MM.1S (cell line): ENCODE measurements at regions not wholly inside any gene's neighbourhood (a gene's known extent, or its start where the extent isn't known, plus 50 kb on each side); places are given as distances from the start of the nearest gene placed in this dataset.
A peak's percentile ranks its signal among the peaks of the same experiment; 100 is the strongest.

Experiments used
- DNase-seq: peaks from one replicate; pipeline ENCODE4 v3.0.0-alpha.2; 2015
- H2AFZ ChIP-seq: fragments of 300-600 bp; sonication (generic); 2 replicates; pipeline ENCODE4 v1.6.0; 2016; ENCODE audit warnings: antibody characterized with exemption, low read length
- H3F3A ChIP-seq: fragments of 300-600 bp; sonication (generic); 2 replicates; pipeline ENCODE4 v1.6.1; 2016; ENCODE audit warnings: mild to moderate bottlenecking, antibody characterized with exemption, low read length, moderate library complexity, mixed read lengths; ENCODE audit not compliant: insufficient read depth
- H3K27ac ChIP-seq: fragments of 300-600 bp; sonication (generic); 2 replicates; pipeline ENCODE4 v1.5.1; 2016; ENCODE audit warnings: mild to moderate bottlenecking, low read length
- H3K27me3 ChIP-seq: fragments of 300-600 bp; sonication (generic); replicated peaks from 2 replicates; pipeline ENCODE4 v1.6.0; 2016; ENCODE audit warnings: low read length; ENCODE audit not compliant: insufficient read depth
- H3K36me3 ChIP-seq: fragments of 300-600 bp; sonication (generic); replicated peaks from 2 replicates; pipeline ENCODE4 v1.6.1; 2016; ENCODE audit warnings: mild to moderate bottlenecking, low read length, mixed read lengths; ENCODE audit not compliant: insufficient read depth
- H3K4me1 ChIP-seq: fragments of 300-600 bp; sonication (generic); 2 replicates; pipeline ENCODE4 v1.6.1; 2016; ENCODE audit warnings: low read length, mixed read lengths
- H3K4me2 ChIP-seq: fragments of 300-600 bp; sonication (generic); 2 replicates; pipeline ENCODE4 v1.6.0; 2016; ENCODE audit warnings: low read depth, low read length
- H3K4me3 ChIP-seq: fragments of 300-600 bp; sonication (generic); 2 replicates; pipeline ENCODE4 v1.5.1; 2016; ENCODE audit warnings: low read length, mixed read lengths
- H3K79me2 ChIP-seq: fragments of 300-600 bp; sonication (generic); 2 replicates; pipeline ENCODE4 v1.6.1; 2016; ENCODE audit warnings: mixed run types, low read length, mixed read lengths
- H3K9ac ChIP-seq: fragments of 300-600 bp; sonication (generic); 2 replicates; pipeline ENCODE4 v1.6.1; 2016; ENCODE audit warnings: low read length, mixed read lengths
- H3K9me2 ChIP-seq: fragments of 300-600 bp; sonication (generic); replicated peaks from 2 replicates; pipeline ENCODE4 v1.6.1; 2016; ENCODE audit warnings: mild to moderate bottlenecking, low read length, mixed read lengths; ENCODE audit not compliant: insufficient read depth
- H3K9me3 ChIP-seq: fragments of 300-600 bp; sonication (generic); replicated peaks from 2 replicates; pipeline ENCODE4 v1.6.1; 2016; ENCODE audit warnings: mild to moderate bottlenecking, low read length, mixed read lengths; ENCODE audit not compliant: insufficient read depth
- H4K20me1 ChIP-seq: fragments of 300-600 bp; sonication (generic); 2 replicates; pipeline ENCODE4 v1.6.1; 2016; ENCODE audit warnings: mild to moderate bottlenecking, low read length, moderate library complexity, mixed read lengths; ENCODE audit not compliant: insufficient read depth
- EZH2 ChIP-seq: fragments of 300-600 bp; sonication (generic); optimal IDR thresholded peaks from 2 replicates; pipeline ENCODE3; 2017; ENCODE audit warnings: low read depth, mild to moderate bottlenecking, antibody characterized with exemption, low read length, mixed read lengths
- EZH2phosphoT487 ChIP-seq: fragments of 300-600 bp; sonication (generic); IDR thresholded peaks from 2 replicates; pipeline ENCODE4 v1.6.1; 2018; ENCODE audit warnings: antibody characterized with exemption, low read length
- TF ChIP-seq, protein P1 (sequence below): fragments of 300-600 bp; sonication (generic); IDR thresholded peaks from 2 replicates; pipeline ENCODE4 v1.5.1; 2016; ENCODE audit warnings: antibody characterized with exemption, low read length, mixed read lengths

- Histone ChIP-seq H2AFZ (no peak overlapping the region), H4K20me1 (no peaks in the 10 kb centered on the region), H3K36me3 (no peaks in the 10 kb centered on the region), H3F3A (no peaks in the 10 kb centered on the region), H3K27me3 (no peaks in the 10 kb centered on the region), H3K9me3 (no peaks in the 10 kb centered on the region), H3K4me1 (peaks cover 10% of the 10 kb centered on the region), H3K27ac (no peak overlapping the region), H3K79me2 (no peaks in the 10 kb centered on the region), H3K4me3 (no peak overlapping the region), H3K9ac (no peak overlapping the region), H3K4me2 (no peak overlapping the region), H3K9me2 (no peaks in the 10 kb centered on the region)
- TF ChIP-seq EZH2phosphoT487 (no peak), EZH2 (no peak)
- TF ChIP-seq, protein P1, sequence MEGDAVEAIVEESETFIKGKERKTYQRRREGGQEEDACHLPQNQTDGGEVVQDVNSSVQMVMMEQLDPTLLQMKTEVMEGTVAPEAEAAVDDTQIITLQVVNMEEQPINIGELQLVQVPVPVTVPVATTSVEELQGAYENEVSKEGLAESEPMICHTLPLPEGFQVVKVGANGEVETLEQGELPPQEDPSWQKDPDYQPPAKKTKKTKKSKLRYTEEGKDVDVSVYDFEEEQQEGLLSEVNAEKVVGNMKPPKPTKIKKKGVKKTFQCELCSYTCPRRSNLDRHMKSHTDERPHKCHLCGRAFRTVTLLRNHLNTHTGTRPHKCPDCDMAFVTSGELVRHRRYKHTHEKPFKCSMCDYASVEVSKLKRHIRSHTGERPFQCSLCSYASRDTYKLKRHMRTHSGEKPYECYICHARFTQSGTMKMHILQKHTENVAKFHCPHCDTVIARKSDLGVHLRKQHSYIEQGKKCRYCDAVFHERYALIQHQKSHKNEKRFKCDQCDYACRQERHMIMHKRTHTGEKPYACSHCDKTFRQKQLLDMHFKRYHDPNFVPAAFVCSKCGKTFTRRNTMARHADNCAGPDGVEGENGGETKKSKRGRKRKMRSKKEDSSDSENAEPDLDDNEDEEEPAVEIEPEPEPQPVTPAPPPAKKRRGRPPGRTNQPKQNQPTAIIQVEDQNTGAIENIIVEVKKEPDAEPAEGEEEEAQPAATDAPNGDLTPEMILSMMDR, result no peak
- no peak for DNase-seq
These were observed 925.5 kb downstream of the SLC4A3 start for GRCh38 chr2:220552790-220553535.

- Histone ChIP-seq H2AFZ (no peak overlapping the region), H3K9me2 (no peaks in the 10 kb centered on the region), H3K27ac (no peak overlapping the region)
These were observed 928.7 kb downstream of the SLC4A3 start for GRCh38 chr2:220555961-220556630.

DNA sequence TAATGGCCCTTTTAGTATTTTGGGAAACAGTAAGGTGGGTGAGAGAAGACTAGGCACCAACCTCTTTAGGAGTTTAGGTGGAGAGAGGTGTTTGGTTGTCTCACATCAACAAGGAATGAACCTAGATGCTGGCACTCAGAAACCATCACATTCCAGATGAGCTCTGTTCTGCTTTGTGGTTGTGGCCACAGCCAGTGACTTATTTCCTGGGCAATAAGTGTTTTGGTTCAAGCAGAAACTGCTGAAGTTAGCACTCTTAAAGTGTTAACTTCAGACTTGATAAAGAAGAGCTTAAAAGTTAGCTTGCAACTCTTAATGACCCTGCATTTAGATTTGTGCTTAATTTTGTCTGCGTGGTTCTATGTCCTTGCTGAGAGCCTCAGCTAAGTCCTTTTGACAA lies 929.2 kb downstream of the SLC4A3 start:
- H3K4me3 ChIP-seq, result no peak overlapping the region
- 0 out of 2 replicates have a peak overlapping the region, but pooled peaks have one; percentile 8 for H3K27ac ChIP-seq
- no peak for TF ChIP-seq EZH2
- no peak for TF ChIP-seq EZH2phosphoT487
- TF ChIP-seq, protein P1, result no peak
- H3K79me2 ChIP-seq, result no peaks in the 10 kb centered on the region
- H3K4me2 ChIP-seq, result no peak overlapping the region
- peak; percentile 69 for DNase-seq
- H2AFZ ChIP-seq, result no peak overlapping the region
- H3K4me1 ChIP-seq, result peaks cover 10% of the 10 kb centered on the region
- no peaks in the 10 kb centered on the region for H4K20me1 ChIP-seq
- no peaks in the 10 kb centered on the region for H3K27me3 ChIP-seq
- H3K9me2 ChIP-seq, result no peaks in the 10 kb centered on the region
- H3K9me3 ChIP-seq, result no peaks in the 10 kb centered on the region
- no peak overlapping the region for H3K9ac ChIP-seq
- H3F3A ChIP-seq, result no peaks in the 10 kb centered on the region
- no peaks in the 10 kb centered on the region for H3K36me3 ChIP-seq

More at GRCh38 chr2:220555961-220556630, 928.7 kb downstream of the SLC4A3 start:
- H3K4me1 ChIP-seq, result peaks cover 10% of the 10 kb centered on the region
- no peak overlapping the region for H3K4me2 ChIP-seq
- no peaks in the 10 kb centered on the region for H3K9me3 ChIP-seq
- no peaks in the 10 kb centered on the region for H4K20me1 ChIP-seq
- TF ChIP-seq EZH2phosphoT487 (no peak), EZH2 (no peak)
- TF ChIP-seq, protein P1, result no peak
- no peak overlapping the region for H3K9ac ChIP-seq
- H3K27me3 ChIP-seq, result no peaks in the 10 kb centered on the region
- no peaks in the 10 kb centered on the region for H3K36me3 ChIP-seq
- no peaks in the 10 kb centered on the region for H3K79me2 ChIP-seq
- no peak overlapping the region for H3K4me3 ChIP-seq
- no peak for DNase-seq
- no peaks in the 10 kb centered on the region for H3F3A ChIP-seq
